ENCODE measurements at regions not wholly inside any gene's neighbourhood (a gene's known extent, or its start where the extent isn't known, plus 50 kb on each side); places are given as distances from the start of the nearest gene placed in this dataset.

DNA sequence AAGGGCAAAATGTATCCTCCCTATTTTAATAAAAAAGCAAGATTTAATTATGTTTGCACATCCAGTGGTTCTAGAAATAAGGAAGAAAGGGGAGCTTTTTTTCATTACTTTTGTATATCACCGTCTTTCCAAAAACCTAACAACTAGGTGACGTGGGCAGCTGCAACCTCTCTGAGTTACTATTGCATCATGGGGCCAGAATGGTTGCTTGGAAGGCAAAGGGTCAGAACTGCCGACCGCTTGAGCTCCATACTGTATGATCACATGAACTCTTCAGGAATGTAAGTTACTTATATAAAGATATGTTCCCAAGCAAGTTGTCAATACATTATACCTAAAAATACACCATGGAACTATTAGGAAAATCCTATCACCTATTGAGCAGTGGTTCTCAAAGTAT is 85.6 kb upstream of the HIVEP3 start:
- no TSS peak for BruUV-seq (replicated peaks)
- no peaks in the 10 kb centered on the region for H3K79me2 ChIP-seq (ENCODE audit: control insufficient read depth, insufficient read depth, low read length)
- FAIRE-seq (no peak), ATAC-seq (no peak), DNase-seq (ENCODE audit: extremely low read depth in 1 of 4, low spot score in 3 of 4) (no peak)
- H3K36me3 ChIP-seq (ENCODE audit: control insufficient read depth, insufficient read depth, low read length) = no peaks in the 10 kb centered on the region
- in situ Hi-C loops (cut with MboI) (no loop called here), intact Hi-C loops (cut with micrococcal nuclease) (no loop called here)
- no peaks in the 10 kb centered on the region for H3K9me1 ChIP-seq (ENCODE audit: control insufficient read depth, insufficient read depth, low read length)
- no peaks in the 10 kb centered on the region for H3K4me1 ChIP-seq (replicated peaks in 1 of 2; ENCODE audit: control insufficient read depth in 2 of 2, insufficient read depth in 2 of 2, low read length in 2 of 2)
- no peak overlapping the region for H2AFZ ChIP-seq (ENCODE audit: low read depth, low read length)
- H3K9ac ChIP-seq (ENCODE audit: insufficient read depth in 1 of 2, low read depth in 2 of 2, low read length in 2 of 2) = no peak overlapping the region
- no peak overlapping the region for H3K4me3 ChIP-seq
- H3K4me2 ChIP-seq (ENCODE audit: insufficient read depth, low read length) = no peak overlapping the region
- H4K20me1 ChIP-seq (replicated peaks; ENCODE audit: control insufficient read depth, insufficient read depth, low read length) = no peaks in the 10 kb centered on the region
- CTCF ChIA-PET (ENCODE audit: low intra/inter-chr PET ratio) = no interaction called here
- no peak overlapping the region for H3K27ac ChIP-seq (ENCODE audit: extremely low read depth, low read depth, low read length)
- no peaks in the 10 kb centered on the region for H3K9me3 ChIP-seq (replicated peaks; ENCODE audit: control insufficient read depth, insufficient read depth, low read depth, low read length)
- POLR2A ChIA-PET = interaction anchor here (0.6 kb wide), 1 partner anchor 70 kb away, joined by 5 read pairs; no protein-coding TSS in a partner anchor
- TF ChIP-seq POLR2G (IDR thresholded peaks at IDR 0.05; ENCODE audit: low read depth, low read length) = no peak
- no peak for TF ChIP-seq KDM4B (IDR thresholded peaks at IDR 0.05; ENCODE audit: borderline replicate concordance in 2 of 2, low read depth in 1 of 2)
- no peak for TF ChIP-seq MBD2 (IDR thresholded peaks at IDR 0.05; ENCODE audit: borderline replicate concordance, low read depth)
- TF ChIP-seq TEAD2 (tag; IDR thresholded peaks at IDR 0.05) = no peak
- TF ChIP-seq CBFA2T2 (conservative IDR thresholded peaks at IDR 0.05) = no peak
- TF ChIP-seq SRSF3 (IDR thresholded peaks at IDR 0.05; ENCODE audit: insufficient read depth, low read length) = no peak
- no peak for TF ChIP-seq ARHGAP35 (IDR thresholded peaks at IDR 0.05; ENCODE audit: partially characterized antibody)
- no peak for TF ChIP-seq CEBPG (CRISPR knock-in tag; IDR thresholded peaks at IDR 0.05)
- TF ChIP-seq CEBPG (tag; conservative IDR thresholded peaks at IDR 0.05 in 1 of 2, IDR thresholded peaks at IDR 0.05 in 1 of 2) = peak; percentile 74 to 78
- TF ChIP-seq EHMT2 (IDR thresholded peaks at IDR 0.05) = no peak
- TF ChIP-seq, protein P1, sequence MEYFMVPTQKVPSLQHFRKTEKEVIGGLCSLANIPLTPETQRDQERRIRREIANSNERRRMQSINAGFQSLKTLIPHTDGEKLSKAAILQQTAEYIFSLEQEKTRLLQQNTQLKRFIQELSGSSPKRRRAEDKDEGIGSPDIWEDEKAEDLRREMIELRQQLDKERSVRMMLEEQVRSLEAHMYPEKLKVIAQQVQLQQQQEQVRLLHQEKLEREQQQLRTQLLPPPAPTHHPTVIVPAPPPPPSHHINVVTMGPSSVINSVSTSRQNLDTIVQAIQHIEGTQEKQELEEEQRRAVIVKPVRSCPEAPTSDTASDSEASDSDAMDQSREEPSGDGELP (CRISPR knock-in tag; IDR thresholded peaks at IDR 0.05; ENCODE audit: borderline replicate concordance) = no peak
- TF ChIP-seq, protein P2, sequence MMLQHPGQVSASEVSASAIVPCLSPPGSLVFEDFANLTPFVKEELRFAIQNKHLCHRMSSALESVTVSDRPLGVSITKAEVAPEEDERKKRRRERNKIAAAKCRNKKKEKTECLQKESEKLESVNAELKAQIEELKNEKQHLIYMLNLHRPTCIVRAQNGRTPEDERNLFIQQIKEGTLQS (IDR thresholded peaks at IDR 0.05) = peak; percentile 65
- TF ChIP-seq, protein P2 (CRISPR knock-in tag; conservative IDR thresholded peaks at IDR 0.05) = no peak
- no peak for TF ChIP-seq TEAD1 (CRISPR knock-in tag; IDR thresholded peaks at IDR 0.05)
- H3K27me3 ChIP-seq (ENCODE audit: control insufficient read depth in 2 of 2, insufficient read depth in 2 of 2, low read length in 2 of 2) = no peaks in the 10 kb centered on the region; a peak in 1 of 5 replicates
- 2% methylated on average over 4 of the region's 4 CpGs for WGBS (ENCODE audit: insufficient coverage, low coverage, missing lambda C conversion rate)
